MM.1S (cell line): ENCODE measurements at regions not wholly inside any gene's neighbourhood (a gene's known extent, or its start where the extent isn't known, plus 50 kb on each side); places are given as distances from the start of the nearest gene placed in this dataset.
A peak's percentile ranks its signal among the peaks of the same experiment; 100 is the strongest.

ENCODE experiments used
- DNase-seq: peaks from one replicate; pipeline ENCODE4 v3.0.0-alpha.2; 2015
- H2AFZ ChIP-seq: fragments of 300-600 bp; sonication (generic); 2 replicates; pipeline ENCODE4 v1.6.0; 2016; ENCODE audit warnings: antibody characterized with exemption, low read length
- H3F3A ChIP-seq: fragments of 300-600 bp; sonication (generic); 2 replicates; pipeline ENCODE4 v1.6.1; 2016; ENCODE audit warnings: mild to moderate bottlenecking, antibody characterized with exemption, low read length, moderate library complexity, mixed read lengths; ENCODE audit not compliant: insufficient read depth
- H3K27ac ChIP-seq: fragments of 300-600 bp; sonication (generic); 2 replicates; pipeline ENCODE4 v1.5.1; 2016; ENCODE audit warnings: mild to moderate bottlenecking, low read length
- H3K27me3 ChIP-seq: fragments of 300-600 bp; sonication (generic); replicated peaks from 2 replicates; pipeline ENCODE4 v1.6.0; 2016; ENCODE audit warnings: low read length; ENCODE audit not compliant: insufficient read depth
- H3K36me3 ChIP-seq: fragments of 300-600 bp; sonication (generic); replicated peaks from 2 replicates; pipeline ENCODE4 v1.6.1; 2016; ENCODE audit warnings: mild to moderate bottlenecking, low read length, mixed read lengths; ENCODE audit not compliant: insufficient read depth
- H3K4me1 ChIP-seq: fragments of 300-600 bp; sonication (generic); 2 replicates; pipeline ENCODE4 v1.6.1; 2016; ENCODE audit warnings: low read length, mixed read lengths
- H3K4me2 ChIP-seq: fragments of 300-600 bp; sonication (generic); 2 replicates; pipeline ENCODE4 v1.6.0; 2016; ENCODE audit warnings: low read depth, low read length
- H3K4me3 ChIP-seq: fragments of 300-600 bp; sonication (generic); 2 replicates; pipeline ENCODE4 v1.5.1; 2016; ENCODE audit warnings: low read length, mixed read lengths
- H3K79me2 ChIP-seq: fragments of 300-600 bp; sonication (generic); 2 replicates; pipeline ENCODE4 v1.6.1; 2016; ENCODE audit warnings: mixed run types, low read length, mixed read lengths
- H3K9ac ChIP-seq: fragments of 300-600 bp; sonication (generic); 2 replicates; pipeline ENCODE4 v1.6.1; 2016; ENCODE audit warnings: low read length, mixed read lengths
- H3K9me2 ChIP-seq: fragments of 300-600 bp; sonication (generic); replicated peaks from 2 replicates; pipeline ENCODE4 v1.6.1; 2016; ENCODE audit warnings: mild to moderate bottlenecking, low read length, mixed read lengths; ENCODE audit not compliant: insufficient read depth
- H3K9me3 ChIP-seq: fragments of 300-600 bp; sonication (generic); replicated peaks from 2 replicates; pipeline ENCODE4 v1.6.1; 2016; ENCODE audit warnings: mild to moderate bottlenecking, low read length, mixed read lengths; ENCODE audit not compliant: insufficient read depth
- H4K20me1 ChIP-seq: fragments of 300-600 bp; sonication (generic); 2 replicates; pipeline ENCODE4 v1.6.1; 2016; ENCODE audit warnings: mild to moderate bottlenecking, low read length, moderate library complexity, mixed read lengths; ENCODE audit not compliant: insufficient read depth
- EZH2 ChIP-seq: fragments of 300-600 bp; sonication (generic); optimal IDR thresholded peaks from 2 replicates; pipeline ENCODE3; 2017; ENCODE audit warnings: low read depth, mild to moderate bottlenecking, antibody characterized with exemption, low read length, mixed read lengths
- EZH2phosphoT487 ChIP-seq: fragments of 300-600 bp; sonication (generic); IDR thresholded peaks from 2 replicates; pipeline ENCODE4 v1.6.1; 2018; ENCODE audit warnings: antibody characterized with exemption, low read length
- TF ChIP-seq, protein P1 (sequence below): fragments of 300-600 bp; sonication (generic); IDR thresholded peaks from 2 replicates; pipeline ENCODE4 v1.5.1; 2016; ENCODE audit warnings: antibody characterized with exemption, low read length, mixed read lengths

- Histone ChIP-seq H3K79me2 (no peaks in the 10 kb centered on the region), H3K27ac (peak overlapping the region; percentile 89), H3F3A (peaks cover 19% of the 10 kb centered on the region), H3K4me2 (peak overlapping the region; percentile 38), H3K9me2 (no peaks in the 10 kb centered on the region), H3K9me3 (no peaks in the 10 kb centered on the region), H2AFZ (peak overlapping the region; percentile 88), H4K20me1 (no peaks in the 10 kb centered on the region), H3K27me3 (no peaks in the 10 kb centered on the region), H3K4me3 (0 out of 2 replicates have a peak overlapping the region, but pooled peaks have one; percentile 1), H3K4me1 (peaks cover 19% of the 10 kb centered on the region), H3K9ac (peak overlapping the region; percentile 52), H3K36me3 (no peaks in the 10 kb centered on the region)
- DNase-seq, result no peak
- TF ChIP-seq EZH2 (no peak), EZH2phosphoT487 (no peak)
- TF ChIP-seq, protein P1, sequence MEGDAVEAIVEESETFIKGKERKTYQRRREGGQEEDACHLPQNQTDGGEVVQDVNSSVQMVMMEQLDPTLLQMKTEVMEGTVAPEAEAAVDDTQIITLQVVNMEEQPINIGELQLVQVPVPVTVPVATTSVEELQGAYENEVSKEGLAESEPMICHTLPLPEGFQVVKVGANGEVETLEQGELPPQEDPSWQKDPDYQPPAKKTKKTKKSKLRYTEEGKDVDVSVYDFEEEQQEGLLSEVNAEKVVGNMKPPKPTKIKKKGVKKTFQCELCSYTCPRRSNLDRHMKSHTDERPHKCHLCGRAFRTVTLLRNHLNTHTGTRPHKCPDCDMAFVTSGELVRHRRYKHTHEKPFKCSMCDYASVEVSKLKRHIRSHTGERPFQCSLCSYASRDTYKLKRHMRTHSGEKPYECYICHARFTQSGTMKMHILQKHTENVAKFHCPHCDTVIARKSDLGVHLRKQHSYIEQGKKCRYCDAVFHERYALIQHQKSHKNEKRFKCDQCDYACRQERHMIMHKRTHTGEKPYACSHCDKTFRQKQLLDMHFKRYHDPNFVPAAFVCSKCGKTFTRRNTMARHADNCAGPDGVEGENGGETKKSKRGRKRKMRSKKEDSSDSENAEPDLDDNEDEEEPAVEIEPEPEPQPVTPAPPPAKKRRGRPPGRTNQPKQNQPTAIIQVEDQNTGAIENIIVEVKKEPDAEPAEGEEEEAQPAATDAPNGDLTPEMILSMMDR, result no peak
Measured at GRCh38 chr10:44439239-44439957, 54.5 kb upstream of the CXCL12 start.

GRCh38 chr10:44439958-44440244 is 55.0 kb upstream of the CXCL12 start:
- Histone ChIP-seq H3F3A (peaks cover 19% of the 10 kb centered on the region), H3K9ac (no peak overlapping the region), H3K4me1 (peaks cover 19% of the 10 kb centered on the region), H3K79me2 (no peaks in the 10 kb centered on the region), H3K4me2 (no peak overlapping the region), H4K20me1 (no peaks in the 10 kb centered on the region), H3K27ac (no peak overlapping the region), H2AFZ (no peak overlapping the region), H3K36me3 (no peaks in the 10 kb centered on the region), H3K27me3 (no peaks in the 10 kb centered on the region), H3K4me3 (no peak overlapping the region), H3K9me3 (no peaks in the 10 kb centered on the region), H3K9me2 (no peaks in the 10 kb centered on the region)
- DNase-seq, result no peak
- no peak for TF ChIP-seq EZH2phosphoT487
- TF ChIP-seq EZH2, result no peak
- TF ChIP-seq, protein P1, result no peak

DNA sequence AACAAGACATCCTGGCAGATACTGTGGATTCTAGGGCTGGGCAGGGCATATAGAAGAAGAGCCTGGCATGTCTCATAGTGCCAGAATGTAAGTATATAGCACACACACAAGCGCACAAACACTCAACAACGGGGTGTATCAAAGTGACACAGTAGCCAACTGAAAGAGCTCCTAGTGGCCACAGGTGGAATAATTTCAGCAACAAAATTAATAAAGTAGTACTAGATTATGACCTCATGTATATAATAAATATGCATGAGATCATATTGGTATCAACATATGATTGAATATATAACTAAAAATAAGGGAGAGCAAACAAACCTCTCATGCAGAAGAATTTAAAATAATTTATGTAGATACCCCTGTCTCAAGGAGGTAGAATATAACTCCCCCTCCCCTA is 72.4 kb upstream of the CXCL12 start:
- Histone ChIP-seq H3K9me2 (no peaks in the 10 kb centered on the region), H4K20me1 (no peaks in the 10 kb centered on the region), H3K36me3 (no peaks in the 10 kb centered on the region), H2AFZ (no peak overlapping the region), H3K4me3 (no peak overlapping the region), H3K9me3 (no peaks in the 10 kb centered on the region), H3K4me1 (no peaks in the 10 kb centered on the region), H3F3A (no peaks in the 10 kb centered on the region), H3K4me2 (no peak overlapping the region), H3K27ac (no peak overlapping the region), H3K79me2 (no peaks in the 10 kb centered on the region), H3K9ac (no peak overlapping the region), H3K27me3 (no peaks in the 10 kb centered on the region)
- DNase-seq, result no peak
- TF ChIP-seq EZH2, result no peak
- no peak for TF ChIP-seq EZH2phosphoT487
- TF ChIP-seq, protein P1, result 0 out of 2 replicates have a peak, but pooled peaks have one; percentile 10
